Ishikawa (cell line): ENCODE measurements at regions not wholly inside any gene's neighbourhood (a gene's known extent, or its start where the extent isn't known, plus 50 kb on each side); places are given as distances from the start of the nearest gene placed in this dataset.
A peak's percentile ranks its signal among the peaks of the same experiment; 100 is the strongest.

Experiments used
- CEBPB ChIP-seq: IDR thresholded peaks from 2 replicates; pipeline ENCODE4 v1.6.1; 2012
- CREB1 ChIP-seq: IDR thresholded peaks from 2 replicates; pipeline ENCODE4 v1.6.1; 2012; ENCODE audit warnings: low read depth
- EGR1 ChIP-seq: IDR thresholded peaks from 2 replicates; pipeline ENCODE4 v1.6.1; 2012
- EP300 ChIP-seq: IDR thresholded peaks from 2 replicates; pipeline ENCODE4 v1.6.1; 2012; ENCODE audit warnings: borderline replicate concordance
- FOXM1 ChIP-seq: IDR thresholded peaks from 2 replicates; pipeline ENCODE4 v1.6.1; 2012; ENCODE audit warnings: low read depth, borderline replicate concordance
- MAX ChIP-seq: IDR thresholded peaks from 2 replicates; pipeline ENCODE4 v1.6.1; 2012
- NFIC ChIP-seq: IDR thresholded peaks from 2 replicates; pipeline ENCODE4 v1.6.1; 2012
- RAD21 ChIP-seq: IDR thresholded peaks from 2 replicates; pipeline ENCODE4 v1.6.1; 2012; ENCODE audit warnings: low read depth
- REST ChIP-seq: IDR thresholded peaks from 2 replicates; pipeline ENCODE4 v1.6.1; 2012; ENCODE audit warnings: low read depth, mild to moderate bottlenecking
- TAF1 ChIP-seq: IDR thresholded peaks from 2 replicates; pipeline ENCODE4 v1.6.1; 2012; ENCODE audit warnings: low read depth, mild to moderate bottlenecking
- TCF12 ChIP-seq: IDR thresholded peaks from 2 replicates; pipeline ENCODE4 v1.6.1; 2012; ENCODE audit warnings: low read depth
- TEAD4 ChIP-seq: IDR thresholded peaks from 2 replicates; pipeline ENCODE4 v1.6.1; 2012
- USF1 ChIP-seq: IDR thresholded peaks from 2 replicates; pipeline ENCODE4 v1.6.1; 2012
- YY1 ChIP-seq: IDR thresholded peaks from 2 replicates; pipeline ENCODE4 v1.6.1; 2012; ENCODE audit warnings: low read depth
- ZBTB7A ChIP-seq: IDR thresholded peaks from 2 replicates; pipeline ENCODE4 v1.6.1; 2012; ENCODE audit warnings: low read depth

GRCh38 chr5:158022837-158023236 is 163.9 kb upstream of the CLINT1 start:
- TF ChIP-seq ZBTB7A: no peak
- TF ChIP-seq TAF1: no peak
- no peak for TF ChIP-seq FOXM1
- no peak for TF ChIP-seq MAX
- TF ChIP-seq TEAD4: no peak
- no peak for TF ChIP-seq EP300

GRCh38 chr5:158022393-158022792 is 163.4 kb upstream of the CLINT1 start:
- TF ChIP-seq EGR1: no peak
- TF ChIP-seq EP300: no peak
- TF ChIP-seq MAX: no peak

- TF ChIP-seq CEBPB (0 out of 2 replicates have a peak, but pooled peaks have one; percentile 18), ZBTB7A (no peak)
Measured at GRCh38 chr5:158020555-158021418, 161.8 kb upstream of the CLINT1 start.

GRCh38 chr5:158017469-158017868 is 158.5 kb upstream of the CLINT1 start:
- no peak for TF ChIP-seq ZBTB7A
- TF ChIP-seq TAF1: no peak
- TF ChIP-seq TCF12: no peak
- TF ChIP-seq TEAD4: no peak
- TF ChIP-seq CEBPB: no peak
- no peak for TF ChIP-seq REST
- no peak for TF ChIP-seq NFIC
- no peak for TF ChIP-seq YY1
- no peak for TF ChIP-seq FOXM1
- no peak for TF ChIP-seq EP300
- TF ChIP-seq EGR1: no peak
- TF ChIP-seq RAD21: no peak
- no peak for TF ChIP-seq MAX
- no peak for TF ChIP-seq USF1
- TF ChIP-seq CREB1: no peak

GRCh38 chr5:158014372-158014771 is 155.4 kb upstream of the CLINT1 start:
- TF ChIP-seq REST (no peak), YY1 (no peak), EP300 (no peak), EGR1 (no peak), TEAD4 (no peak), USF1 (no peak), RAD21 (no peak), CEBPB (no peak)

- TF ChIP-seq CREB1: no peak
- no peak for TF ChIP-seq EP300
- no peak for TF ChIP-seq FOXM1
- TF ChIP-seq RAD21: peak; percentile 60
- no peak for TF ChIP-seq CEBPB
Measured at GRCh38 chr5:158013939-158014338, 155.0 kb upstream of the CLINT1 start.
